ENCODE measurements at regions not wholly inside any gene's neighbourhood (a gene's known extent, or its start where the extent isn't known, plus 50 kb on each side); places are given as distances from the start of the nearest gene placed in this dataset.

GRCh38 chr5:63820577-63820976 lies 141.7 kb downstream of the HTR1A start:
- no peaks in the 10 kb centered on the region for H4K20me1 ChIP-seq (ENCODE audit: control insufficient read depth, insufficient read depth)
- RAD21 ChIA-PET (ENCODE audit: unreplicated experiment) = no interaction called here
- SMC1A ChIA-PET (ENCODE audit: uncharacterized antibody, unreplicated experiment) = no interaction called here
- no peaks in the 10 kb centered on the region for H3K27me3 ChIP-seq (replicated peaks in 1 of 2; ENCODE audit: control insufficient read depth in 2 of 2, insufficient read depth in 2 of 2, low read length in 1 of 2)
- 2% methylated on average over 3 of the region's 3 CpGs for WGBS (ENCODE audit: insufficient coverage, insufficient replicate concordance, low lambda C conversion rate, missing lambda C conversion rate)
- H3K36me3 ChIP-seq (ENCODE audit: control insufficient read depth in 2 of 2, insufficient read depth in 2 of 2, low read length in 1 of 2) = no peaks in the 10 kb centered on the region
- FAIRE-seq (no peak), DNase-seq (ENCODE audit: low read depth, low spot score) (no peak), ATAC-seq (no peak)
- in situ Hi-C loops (cut with MboI) (no loop called here), intact Hi-C loops (cut with micrococcal nuclease; ENCODE audit: unreplicated experiment) (loop anchor here (10.0 kb wide), 1 partner anchor 416 kb away; no protein-coding TSS in a partner anchor)
- H3K4me1 ChIP-seq (ENCODE audit: control insufficient read depth, insufficient read depth, low read length) = no peaks in the 10 kb centered on the region
- H3K9ac ChIP-seq (ENCODE audit: control insufficient read depth, insufficient read depth, low read length) = no peak overlapping the region
- H3K4me2 ChIP-seq (ENCODE audit: control insufficient read depth, insufficient read depth) = no peak overlapping the region
- CTCF ChIA-PET = no interaction called here
- BruUV-seq (replicated peaks) = no TSS peak
- POLR2A ChIA-PET = no interaction called here
- no peak overlapping the region for H3K27ac ChIP-seq (ENCODE audit: control insufficient read depth, insufficient read depth)
- no peaks in the 10 kb centered on the region for H3K79me2 ChIP-seq (ENCODE audit: control insufficient read depth, insufficient read depth, low read length)
- TF ChIP-seq RBBP5 (conservative IDR thresholded peaks at IDR 0.05) = no peak
- TF ChIP-seq NR2C1 (IDR thresholded peaks at IDR 0.05) = no peak
- no peak for TF ChIP-seq YBX1 (IDR thresholded peaks at IDR 0.05)
- TF ChIP-seq ATF3 (IDR thresholded peaks at IDR 0.05; ENCODE audit: borderline replicate concordance, extremely low read depth, low read depth, low read length) = no peak
- TF ChIP-seq SUPT20H (IDR thresholded peaks at IDR 0.05; ENCODE audit: borderline replicate concordance, control insufficient read depth, low read depth, low read length) = no peak
- no peak for TF ChIP-seq MYC (IDR thresholded peaks at IDR 0.05; ENCODE audit: insufficient read depth, insufficient read length, insufficient replicate concordance, low read length, severe bottlenecking)
- TF ChIP-seq IRF3 (IDR thresholded peaks at IDR 0.05) = no peak
- TF ChIP-seq SIN3A (IDR thresholded peaks at IDR 0.05; ENCODE audit: low read depth, low read length) = no peak
- TF ChIP-seq SMARCA5 (IDR thresholded peaks at IDR 0.05) = no peak
- TF ChIP-seq POLR2AphosphoS5 (IDR thresholded peaks at IDR 0.05; ENCODE audit: low read length) = no peak
- no peak for TF ChIP-seq CUX1 (IDR thresholded peaks at IDR 0.05; ENCODE audit: insufficient replicate concordance, low read depth, low read length)
- TF ChIP-seq NBN (IDR thresholded peaks at IDR 0.05) = no peak
- no peak for TF ChIP-seq ZNF24 (IDR thresholded peaks at IDR 0.05)
- TF ChIP-seq ASH2L (IDR thresholded peaks at IDR 0.05; ENCODE audit: borderline replicate concordance, low read depth) = no peak
- TF ChIP-seq TAF1 (IDR thresholded peaks at IDR 0.05; ENCODE audit: borderline replicate concordance, low read depth, low read length) = no peak
- H3K9me3 ChIP-seq (replicated peaks; ENCODE audit: control insufficient read depth, insufficient read depth, low read length) = no peaks in the 10 kb centered on the region
- no peak overlapping the region for H3K4me3 ChIP-seq
- no peak overlapping the region for H2AFZ ChIP-seq (ENCODE audit: control insufficient read depth, low read depth, low read length)

Measured in GM12878 (cell line).